Endothelial cell of umbilical vein (primary cell): ENCODE measurements at regions not wholly inside any gene's neighbourhood (a gene's known extent, or its start where the extent isn't known, plus 50 kb on each side); places are given as distances from the start of the nearest gene placed in this dataset.

Experiments
- BruUV-seq: library from RNA; stranded (reverse); fragments of 400-500 nt; replicated peaks from 2 replicates; lab custom pipeline; 2021; lab: Mats Ljungman, UMichigan
- CTCF ChIA-PET: fragments of 300-600, 350-600 bp; sonication (Branson Sonifier 250); formaldehyde crosslinking; loops from one replicate; lab custom pipeline; 2021; ENCODE audit warnings: antibody characterized with exemption, inconsistent platforms; lab: Charles Lee
- POLR2A ChIA-PET: fragments of 300-600, 350-600 bp; sonication (Branson Sonifier 250); formaldehyde crosslinking; loops from one replicate; lab custom pipeline; 2021; ENCODE audit warnings: antibody characterized with exemption, inconsistent platforms; lab: Charles Lee
- DNase-seq: peaks from one replicate; pipeline ENCODE4 v3.0.0-alpha.2; 2011; ENCODE audit warnings: low read depth, low spot score
- FAIRE-seq: peaks from 2 replicates; lab custom pipeline; 2011; peaks lifted over from hg19 to GRCh38; lab: Jason Lieb, UNC
- H2AFZ ChIP-seq: 2 replicates; pipeline ENCODE4 v1.6.0; 2012; ENCODE audit warnings: low read depth, low read length, control low read depth, inconsistent platforms
- H3K27ac ChIP-seq: 2 replicates; pipeline ENCODE4 v1.5.1; 2011; ENCODE audit warnings: low read depth, mild to moderate bottlenecking, control low read depth, low read length, moderate library complexity; ENCODE audit not compliant: insufficient read depth
- H3K27me3 ChIP-seq, 2 experiments: 2 replicates each; pipeline versions ENCODE4 v1.6.0 to v1.6.1; 2011; ENCODE audit warnings: low read length in 2 of 2, mixed read lengths in 1 of 2; ENCODE audit not compliant: control insufficient read depth in 2 of 2, insufficient read depth in 2 of 2
- H3K36me3 ChIP-seq, 2 experiments: 2 replicates in 1 of 2; 3 replicates in 1 of 2; pipeline ENCODE4 v1.5.1; 2011; ENCODE audit warnings: low read length in 2 of 2, mild to moderate bottlenecking in 1 of 2, moderate library complexity in 1 of 2; ENCODE audit not compliant: control insufficient read depth in 2 of 2, insufficient read depth in 2 of 2; ENCODE audit errors: extremely low read depth in 1 of 2
- H3K4me1 ChIP-seq: 3 replicates; pipeline ENCODE4 v1.5.1; 2011; ENCODE audit warnings: mild to moderate bottlenecking, low read length; ENCODE audit not compliant: control insufficient read depth, insufficient read depth; ENCODE audit errors: extremely low read depth
- H3K4me2 ChIP-seq: 2 replicates; pipeline ENCODE4 v1.6.1; 2011; ENCODE audit warnings: low read length, control low read depth, mixed read lengths; ENCODE audit not compliant: insufficient read depth
- H3K4me3 ChIP-seq, 3 experiments: fragments of 200-600 bp in 1 of 3; sonication (generic), shearing (Covaris generic) in 1 of 3; replicated peaks in 1 of 3; 2 replicates each; pipeline ENCODE4 v1.5.1; 2011 to 2016; ENCODE audit warnings: control low read depth in 3 of 3, low read length in 3 of 3, mild to moderate bottlenecking in 2 of 3, inconsistent platforms in 1 of 3, low read depth in 1 of 3, moderate library complexity in 1 of 3; ENCODE audit not compliant: insufficient read depth in 1 of 3
- H3K79me2 ChIP-seq: 2 replicates; pipeline ENCODE4 v1.6.0; 2012; ENCODE audit warnings: low read length, inconsistent platforms; ENCODE audit not compliant: control insufficient read depth, insufficient read depth
- H3K9ac ChIP-seq: replicated peaks from 2 replicates; pipeline ENCODE3; 2011; ENCODE audit warnings: low read length, control low read depth; ENCODE audit not compliant: insufficient read depth; ENCODE audit errors: extremely low read depth
- H3K9me1 ChIP-seq: replicated peaks from 3 replicates; pipeline ENCODE4 v1.6.0; 2011; ENCODE audit warnings: mild to moderate bottlenecking, low read length; ENCODE audit not compliant: control insufficient read depth, insufficient read depth; ENCODE audit errors: extremely low read depth
- H3K9me3 ChIP-seq: replicated peaks from 2 replicates; pipeline ENCODE4 v1.5.1; 2012; ENCODE audit warnings: low read length, inconsistent platforms; ENCODE audit not compliant: control insufficient read depth, insufficient read depth
- H4K20me1 ChIP-seq: replicated peaks from 2 replicates; pipeline ENCODE3; 2011; ENCODE audit warnings: mild to moderate bottlenecking, low read length; ENCODE audit not compliant: control insufficient read depth, insufficient read depth; ENCODE audit errors: extremely low read depth
- CTCF ChIP-seq, 2 donors: IDR thresholded peaks; 1 replicate in 1 of 2; 2 replicates in 1 of 2; pipeline ENCODE4 v1.5.1; 2011; ENCODE audit warnings: low read length in 2 of 2, mild to moderate bottlenecking in 2 of 2, moderate library complexity in 2 of 2, control low read depth in 1 of 2, inconsistent platforms in 1 of 2, low read depth in 1 of 2; ENCODE audit not compliant: insufficient read depth in 1 of 2; ENCODE audit errors: extremely low read depth in 1 of 2
- EZH2 ChIP-seq: IDR thresholded peaks from 2 replicates; pipeline ENCODE4 v1.6.1; 2012; ENCODE audit warnings: borderline replicate concordance, low read depth, mild to moderate bottlenecking, moderate library complexity, low read length, inconsistent platforms; ENCODE audit not compliant: severe bottlenecking
- FOS ChIP-seq: IDR thresholded peaks from 2 replicates; pipeline ENCODE4 v1.6.1; 2011; ENCODE audit warnings: mild to moderate bottlenecking, low read length, moderate library complexity, borderline replicate concordance; ENCODE audit not compliant: insufficient read depth
- GATA2 ChIP-seq: IDR thresholded peaks from 2 replicates; pipeline ENCODE4 v1.7.0; 2011; ENCODE audit warnings: low read depth, mild to moderate bottlenecking, moderate library complexity, mixed read lengths, low read length; ENCODE audit not compliant: insufficient read length, insufficient read depth
- JUN ChIP-seq: IDR thresholded peaks from 2 replicates; pipeline ENCODE4 v1.6.1; 2011; ENCODE audit warnings: borderline replicate concordance, low read depth; ENCODE audit not compliant: insufficient read length, insufficient read depth
- MYC ChIP-seq: IDR thresholded peaks from one replicate; pipeline ENCODE4 v1.6.1; 2011; ENCODE audit warnings: mild to moderate bottlenecking, low read depth, low read length
- POLR2A ChIP-seq: IDR thresholded peaks from 2 replicates; pipeline ENCODE4 v1.6.1; 2012; ENCODE audit warnings: low read depth, mild to moderate bottlenecking, control low read depth, low read length
- POLR2AphosphoS5 ChIP-seq: IDR thresholded peaks from 2 replicates; pipeline ENCODE4 v1.6.1; 2012; ENCODE audit warnings: low read depth, mild to moderate bottlenecking, control low read depth, low read length, moderate library complexity; ENCODE audit not compliant: insufficient read depth
- dilution Hi-C: fragments of 300-500 bp; cut with MboI; formaldehyde crosslinking; loops from one replicate; pipeline ENCODE4 v1.15.0; 2019; ENCODE audit warnings: low sequenced_read_pairs; ENCODE audit not compliant: extremely low pct_ligation_motif_present
- intact Hi-C: fragments of 100-400 bp; cut with micrococcal nuclease; formaldehyde crosslinking; loops from one replicate; pipeline ENCODE4 v1.10.0; 2022
- TF ChIP-seq, protein P1 (sequence below): IDR thresholded peaks from 2 replicates; pipeline ENCODE4 v1.6.1; 2011; ENCODE audit not compliant: insufficient read depth, insufficient read length

DNA sequence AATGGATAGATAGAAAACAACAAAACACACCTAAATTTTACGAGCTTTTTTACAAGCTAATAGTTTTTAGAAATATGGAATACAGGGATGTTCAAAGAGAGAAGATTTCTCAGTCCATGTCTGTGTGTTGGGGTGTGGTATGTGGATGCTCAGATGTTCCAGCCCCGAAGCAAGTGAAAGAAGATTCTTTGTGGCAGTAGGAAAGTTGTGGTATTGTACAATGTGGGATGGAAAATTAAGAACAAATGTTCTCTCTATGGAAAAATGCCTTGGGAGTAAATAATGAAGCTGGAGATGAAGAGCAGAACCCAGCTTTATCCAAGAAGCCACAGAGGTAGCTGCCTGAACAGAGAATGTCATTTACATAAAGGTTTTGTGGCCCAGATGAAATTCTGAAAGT is 150.3 kb upstream of the PRKD1 start:
- FAIRE-seq (no peak), DNase-seq (no peak)
- Histone ChIP-seq H3K36me3 (no peaks in the 10 kb centered on the region), H3K4me1 (no peaks in the 10 kb centered on the region), H3K9me3 (no peaks in the 10 kb centered on the region), H3K9ac (no peak overlapping the region), H3K79me2 (no peaks in the 10 kb centered on the region), H3K27me3 (no peaks in the 10 kb centered on the region), H3K9me1 (no peaks in the 10 kb centered on the region), H3K27ac (no peak overlapping the region), H2AFZ (no peak overlapping the region), H3K4me3 (no peak overlapping the region), H3K4me2 (no peak overlapping the region), H4K20me1 (no peaks in the 10 kb centered on the region)
- TF ChIP-seq POLR2A = no peak
- no peak for TF ChIP-seq CTCF (IDR thresholded peaks at IDR 0.05; ENCODE audit: extremely low read depth in 1 of 2, insufficient read depth in 1 of 2, low read depth in 1 of 2, low read length in 2 of 2)
- POLR2A ChIA-PET = no interaction called here
- CTCF ChIA-PET = no interaction called here
- intact Hi-C loops = no loop called here
- no TSS peak for BruUV-seq
- dilution Hi-C loops = no loop called here

GRCh38 chr14:30078811-30079402 is 151.3 kb upstream of the PRKD1 start:
- no peak for DNase-seq
- Histone ChIP-seq H3K4me3 (no peak overlapping the region), H4K20me1 (no peaks in the 10 kb centered on the region), H2AFZ (no peak overlapping the region), H3K27ac (no peak overlapping the region), H3K79me2 (no peaks in the 10 kb centered on the region), H3K27me3 (no peaks in the 10 kb centered on the region), H3K4me2 (no peak overlapping the region), H3K9me1 (no peaks in the 10 kb centered on the region), H3K36me3 (no peaks in the 10 kb centered on the region), H3K4me1 (no peaks in the 10 kb centered on the region), H3K9ac (no peak overlapping the region), H3K9me3 (no peaks in the 10 kb centered on the region)
- ChIA-PET POLR2A (no interaction called here), CTCF (no interaction called here)
- no peak for TF ChIP-seq MYC
- TF ChIP-seq FOS = no peak
- TF ChIP-seq CTCF (IDR thresholded peaks at IDR 0.05; ENCODE audit: extremely low read depth in 1 of 2, insufficient read depth in 1 of 2, low read depth in 1 of 2, low read length in 2 of 2) = no peak
- no peak for TF ChIP-seq GATA2
- TF ChIP-seq POLR2A = no peak
- TF ChIP-seq, protein P1, sequence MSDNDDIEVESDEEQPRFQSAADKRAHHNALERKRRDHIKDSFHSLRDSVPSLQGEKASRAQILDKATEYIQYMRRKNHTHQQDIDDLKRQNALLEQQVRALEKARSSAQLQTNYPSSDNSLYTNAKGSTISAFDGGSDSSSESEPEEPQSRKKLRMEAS = no peak
- TF ChIP-seq JUN = no peak
- TF ChIP-seq POLR2AphosphoS5 = no peak
- no peak for TF ChIP-seq EZH2
- no peak for FAIRE-seq
- intact Hi-C loops = no loop called here
- no TSS peak for BruUV-seq
- dilution Hi-C loops = no loop called here
